ENCODE measurements at regions not wholly inside any gene's neighbourhood (a gene's known extent, or its start where the extent isn't known, plus 50 kb on each side); places are given as distances from the start of the nearest gene placed in this dataset.

- no peak for TF ChIP-seq POLR2AphosphoS5 (IDR thresholded peaks at IDR 0.05; ENCODE audit: low read depth, low read length)
- no peak for TF ChIP-seq TAF1 (IDR thresholded peaks at IDR 0.05; ENCODE audit: borderline replicate concordance, insufficient read depth, low read length)
- TF ChIP-seq REST (IDR thresholded peaks at IDR 0.05; ENCODE audit: insufficient read depth in 1 of 2, low read depth in 2 of 2, low read length in 2 of 2), result no peak
- TF ChIP-seq FOXP2 (optimal IDR thresholded peaks at IDR 0.05; ENCODE audit: borderline replicate concordance, extremely low read depth, extremely low read length, insufficient read depth), result no peak
- TF ChIP-seq SIN3A (IDR thresholded peaks at IDR 0.05; ENCODE audit: borderline replicate concordance, insufficient read depth, low read length), result no peak
These were observed 146.4 kb upstream of the ZNF32 start for GRCh38 chr10:43795093-43795492.
